Fibroblast of lung (primary cell): ENCODE measurements at regions not wholly inside any gene's neighbourhood (a gene's known extent, or its start where the extent isn't known, plus 50 kb on each side); places are given as distances from the start of the nearest gene placed in this dataset.

Experiments
- CTCF ChIP-seq, 2 donors: IDR thresholded peaks in 1 of 2; conservative IDR thresholded peaks in 1 of 2; 1 replicate in 1 of 2; 2 replicates in 1 of 2; pipeline ENCODE4 v1.5.1; 2011 to 2012; ENCODE audit warnings: low read length in 2 of 2, control low read depth in 1 of 2, inconsistent platforms in 1 of 2, low read depth in 1 of 2, mild to moderate bottlenecking in 1 of 2
- EZH2 ChIP-seq: IDR thresholded peaks from 2 replicates; pipeline ENCODE4 v1.5.1; 2012; ENCODE audit warnings: low read length, control low read depth, mild to moderate bottlenecking; ENCODE audit errors: missing control alignments

DNA sequence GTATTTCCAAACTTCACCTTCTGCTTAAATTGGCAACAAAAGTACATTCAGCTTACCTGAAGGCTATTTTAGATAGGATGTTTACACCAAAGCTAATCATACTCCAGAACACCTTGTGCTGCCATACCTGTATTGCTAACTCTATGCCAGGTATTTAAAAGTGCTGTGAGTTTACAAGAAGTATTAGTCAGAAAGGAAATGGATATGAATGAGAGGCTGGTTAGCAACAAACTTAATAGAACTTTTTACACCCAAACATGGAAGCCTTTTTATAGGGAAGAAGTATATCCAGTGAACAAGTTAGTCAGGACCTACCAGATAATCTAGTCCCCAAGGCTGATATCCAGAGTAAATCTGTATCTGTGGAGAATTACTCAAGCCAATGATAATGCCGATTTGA lies 131.2 kb upstream of the SPRY1 start:
- TF ChIP-seq EZH2 (no peak), CTCF (conservative IDR thresholded peaks at IDR 0.05 in 1 of 2, IDR thresholded peaks at IDR 0.05 in 1 of 2; ENCODE audit: low read depth in 1 of 2, low read length in 2 of 2) (no peak)
